ENCODE measurements at regions not wholly inside any gene's neighbourhood (a gene's known extent, or its start where the extent isn't known, plus 50 kb on each side); places are given as distances from the start of the nearest gene placed in this dataset.
"Not testable (repeated sequence)": the region's sequence is repeated elsewhere in the genome, so short reads cannot be mapped to it uniquely, and the experiment has no call there.

GRCh38 chr11:103736315-103737036 lies 300.0 kb upstream of the DDI1 start:
- no peak for DNase-seq

- DNase-seq: no peak
These were observed 299.3 kb upstream of the DDI1 start for GRCh38 chr11:103737037-103737622.

- DNase-seq: no peak
These were observed 298.7 kb upstream of the DDI1 start for GRCh38 chr11:103737747-103738146.

GRCh38 chr11:103739074-103739796 lies 297.2 kb upstream of the DDI1 start:
- not testable (repeated sequence) for DNase-seq

GRCh38 chr11:103744496-103745153 lies 291.8 kb upstream of the DDI1 start:
- DNase-seq: no peak

GRCh38 chr11:103749158-103749557 lies 287.3 kb upstream of the DDI1 start:
- no peak for DNase-seq

- no peak for DNase-seq
These were observed 267.6 kb upstream of the DDI1 start for GRCh38 chr11:103768816-103769215.

- no peak for DNase-seq
These were observed 263.4 kb upstream of the DDI1 start for GRCh38 chr11:103773059-103773458.

GRCh38 chr11:103773537-103773936 lies 262.9 kb upstream of the DDI1 start:
- DNase-seq: no peak

GRCh38 chr11:103779054-103779453 lies 257.4 kb upstream of the DDI1 start:
- no peak for DNase-seq

GRCh38 chr11:103789952-103790351 lies 246.5 kb upstream of the DDI1 start:
- no peak for DNase-seq

- no peak for DNase-seq
These were observed 243.4 kb upstream of the DDI1 start for GRCh38 chr11:103792981-103793468.

- no peak for DNase-seq
These were observed 242.2 kb upstream of the DDI1 start for GRCh38 chr11:103794262-103794661.

- no peak for DNase-seq
These were observed 238.4 kb upstream of the DDI1 start for GRCh38 chr11:103798026-103798425.

GRCh38 chr11:103798446-103798845 lies 238.0 kb upstream of the DDI1 start:
- no peak for DNase-seq

- DNase-seq: no peak
These were observed 235.9 kb upstream of the DDI1 start for GRCh38 chr11:103800406-103801114.

GRCh38 chr11:103803062-103803461 lies 233.4 kb upstream of the DDI1 start:
- no peak for DNase-seq

GRCh38 chr11:103805688-103806009 lies 230.8 kb upstream of the DDI1 start:
- DNase-seq: no peak

GRCh38 chr11:103806130-103806895 lies 230.1 kb upstream of the DDI1 start:
- no peak for DNase-seq

GRCh38 chr11:103807806-103808205 lies 228.6 kb upstream of the DDI1 start:
- DNase-seq: no peak

GRCh38 chr11:103808252-103808651 lies 228.2 kb upstream of the DDI1 start:
- DNase-seq: no peak

- DNase-seq: no peak
These were observed 224.5 kb upstream of the DDI1 start for GRCh38 chr11:103811870-103812455.

All from activated CD4-positive, CD25-positive, alpha-beta regulatory T cell treated with anti-CD3 and anti-CD28 coated beads, Interleukin-2, amount 50 U/mL, for 72 hours (primary cell).